GM23338 (cell line): ENCODE measurements at regions not wholly inside any gene's neighbourhood (a gene's known extent, or its start where the extent isn't known, plus 50 kb on each side); places are given as distances from the start of the nearest gene placed in this dataset.
A peak's percentile ranks its signal among the peaks of the same experiment; 100 is the strongest.

Experiments
- ATAC-seq: fragments of 200-7000 bp; cut with Tn5 transposase; 3 replicates; pipeline ENCODE4 v1.9.1; 2020
- DNase-seq: peaks from one replicate; pipeline ENCODE4 v3.0.0-alpha.2; 2015; ENCODE audit warnings: low spot score
- H2AFZ ChIP-seq: fragments of 200-600 bp; sonication (generic); 2 replicates; pipeline ENCODE4 v1.8.0; 2016; ENCODE audit warnings: antibody characterized with exemption, mild to moderate bottlenecking, moderate library complexity
- H3F3A ChIP-seq: fragments of 200-600 bp; sonication (generic); replicated peaks from 2 replicates; pipeline ENCODE4 v1.8.0; 2017; ENCODE audit warnings: antibody characterized with exemption, mixed run types, low read depth
- H3K27ac ChIP-seq: fragments of 200-600 bp; sonication (generic); 2 replicates; pipeline ENCODE4 v1.6.1; 2016; ENCODE audit warnings: low read depth
- H3K27me3 ChIP-seq: fragments of 200-600 bp; sonication (generic); 2 replicates; pipeline ENCODE4 v1.8.0; 2016; ENCODE audit warnings: mild to moderate bottlenecking, mixed run types, moderate library complexity; ENCODE audit not compliant: insufficient read depth
- H3K36me3 ChIP-seq: fragments of 200-600 bp; sonication (generic); 2 replicates; pipeline ENCODE4 v1.8.0; 2016; ENCODE audit warnings: mild to moderate bottlenecking; ENCODE audit not compliant: insufficient read depth
- H3K4me1 ChIP-seq: fragments of 200-600 bp; sonication (generic); 2 replicates; pipeline ENCODE4 v1.8.0; 2016; ENCODE audit warnings: mild to moderate bottlenecking, moderate library complexity; ENCODE audit not compliant: insufficient read depth
- H3K4me2 ChIP-seq: fragments of 200-600 bp; sonication (generic); 2 replicates; pipeline ENCODE4 v1.7.1; 2017; ENCODE audit warnings: mixed run types
- H3K4me3 ChIP-seq: fragments of 200-600 bp; sonication (generic); 2 replicates; pipeline ENCODE4 v1.6.1; 2016; ENCODE audit warnings: mixed run types
- H3K79me2 ChIP-seq: fragments of 200-600 bp; sonication (generic); replicated peaks from 2 replicates; pipeline ENCODE4 v1.8.0; 2017; ENCODE audit warnings: mild to moderate bottlenecking; ENCODE audit not compliant: insufficient read depth
- H3K9me2 ChIP-seq: fragments of 200-600 bp; sonication (generic); 2 replicates; pipeline ENCODE4 v1.8.0; 2017; ENCODE audit not compliant: insufficient read depth
- H4K20me1 ChIP-seq: fragments of 200-600 bp; sonication (generic); replicated peaks from 2 replicates; pipeline ENCODE4 v1.8.0; 2017; ENCODE audit warnings: mild to moderate bottlenecking; ENCODE audit not compliant: insufficient read depth
- H3K27ac Mint-ChIP-seq: 2 replicates; pipeline ENCODE4 v1.8.0; 2020; ENCODE audit warnings: inconsistent platforms, mild to moderate bottlenecking, moderate library complexity, mixed read lengths
- H3K27me3 Mint-ChIP-seq: 3 replicates; pipeline ENCODE4 v1.8.0; 2022; ENCODE audit warnings: low read depth, mild to moderate bottlenecking, moderate library complexity, mixed read lengths, inconsistent platforms; ENCODE audit not compliant: insufficient read depth, poor library complexity
- H3K36me3 Mint-ChIP-seq: 3 replicates; pipeline ENCODE4 v1.8.0; 2021; ENCODE audit warnings: low read depth, mild to moderate bottlenecking, inconsistent platforms, moderate library complexity, mixed read lengths
- H3K4me1 Mint-ChIP-seq: 3 replicates; pipeline ENCODE4 v1.8.0; 2020; ENCODE audit warnings: mild to moderate bottlenecking, inconsistent platforms, mixed read lengths
- H3K4me3 Mint-ChIP-seq: 3 replicates; pipeline ENCODE4 v1.8.0; 2021; ENCODE audit warnings: moderate library complexity, mild to moderate bottlenecking, inconsistent platforms, mixed read lengths
- H3K9me3 Mint-ChIP-seq: 3 replicates; pipeline ENCODE4 v1.8.0; 2020; ENCODE audit warnings: moderate library complexity, mild to moderate bottlenecking, inconsistent platforms, mixed read lengths
- CREB1 ChIP-seq: fragments of 250-450 bp; sonication (Bioruptor Pico); IDR thresholded peaks from 2 replicates; pipeline ENCODE4 v1.5.0; 2020; ENCODE audit warnings: low read depth, mild to moderate bottlenecking, moderate library complexity
- EZH2 ChIP-seq: fragments of 200-600 bp; sonication (generic); IDR thresholded peaks from one replicate; pipeline ENCODE4 v1.8.0; 2017; ENCODE audit warnings: antibody characterized with exemption, mild to moderate bottlenecking, low read depth; ENCODE audit not compliant: unreplicated experiment
- EZH2phosphoT487 ChIP-seq: fragments of 200-600 bp; sonication (generic); IDR thresholded peaks from one replicate; pipeline ENCODE4 v1.8.1; 2018; ENCODE audit warnings: antibody characterized with exemption; ENCODE audit not compliant: unreplicated experiment
- JUNB ChIP-seq: IDR thresholded peaks from one replicate; pipeline ENCODE4 v1.6.1; 2016; ENCODE audit warnings: antibody characterized with exemption; ENCODE audit not compliant: unreplicated experiment
- NANOG ChIP-seq: IDR thresholded peaks from 2 replicates; pipeline ENCODE4 v1.6.1; 2016; ENCODE audit warnings: antibody characterized with exemption, borderline replicate concordance
- POLR2AphosphoS5 ChIP-seq: IDR thresholded peaks from 2 replicates; pipeline ENCODE4 v1.6.1; 2016; ENCODE audit warnings: antibody characterized with exemption, low read depth
- STAT1 ChIP-seq: IDR thresholded peaks from one replicate; pipeline ENCODE4 v1.6.1; 2016; ENCODE audit warnings: antibody characterized with exemption; ENCODE audit not compliant: unreplicated experiment
- ZNF114 ChIP-seq: fragments of 250-450 bp; sonication (Bioruptor Pico); IDR thresholded peaks from 2 replicates; pipeline ENCODE4 v1.5.0; 2020; ENCODE audit warnings: mild to moderate bottlenecking, moderate library complexity
- ZNF331 ChIP-seq: fragments of 250-450 bp; sonication (Bioruptor Pico); IDR thresholded peaks from 2 replicates; pipeline ENCODE4 v1.5.0; 2020; ENCODE audit warnings: low read depth, mild to moderate bottlenecking, moderate library complexity
- TF ChIP-seq, protein P1 (sequence below): IDR thresholded peaks from 2 replicates; pipeline ENCODE4 v1.6.1; 2016; ENCODE audit warnings: antibody characterized with exemption
- TF ChIP-seq, protein P2 (sequence below): IDR thresholded peaks from one replicate; pipeline ENCODE4 v1.6.1; 2018; ENCODE audit warnings: antibody characterized with exemption; ENCODE audit not compliant: unreplicated experiment
- TF ChIP-seq, protein P3 (sequence below), 2 experiments: fragments of 200-600 bp in 1 of 2; sonication (generic) in 1 of 2; conservative IDR thresholded peaks; 2 replicates each; pipeline versions ENCODE4 v1.5.1 to v1.6.1; 2016 to 2017; ENCODE audit warnings: antibody characterized with exemption in 2 of 2, low read depth in 2 of 2, mild to moderate bottlenecking in 2 of 2, moderate library complexity in 1 of 2

DNA sequence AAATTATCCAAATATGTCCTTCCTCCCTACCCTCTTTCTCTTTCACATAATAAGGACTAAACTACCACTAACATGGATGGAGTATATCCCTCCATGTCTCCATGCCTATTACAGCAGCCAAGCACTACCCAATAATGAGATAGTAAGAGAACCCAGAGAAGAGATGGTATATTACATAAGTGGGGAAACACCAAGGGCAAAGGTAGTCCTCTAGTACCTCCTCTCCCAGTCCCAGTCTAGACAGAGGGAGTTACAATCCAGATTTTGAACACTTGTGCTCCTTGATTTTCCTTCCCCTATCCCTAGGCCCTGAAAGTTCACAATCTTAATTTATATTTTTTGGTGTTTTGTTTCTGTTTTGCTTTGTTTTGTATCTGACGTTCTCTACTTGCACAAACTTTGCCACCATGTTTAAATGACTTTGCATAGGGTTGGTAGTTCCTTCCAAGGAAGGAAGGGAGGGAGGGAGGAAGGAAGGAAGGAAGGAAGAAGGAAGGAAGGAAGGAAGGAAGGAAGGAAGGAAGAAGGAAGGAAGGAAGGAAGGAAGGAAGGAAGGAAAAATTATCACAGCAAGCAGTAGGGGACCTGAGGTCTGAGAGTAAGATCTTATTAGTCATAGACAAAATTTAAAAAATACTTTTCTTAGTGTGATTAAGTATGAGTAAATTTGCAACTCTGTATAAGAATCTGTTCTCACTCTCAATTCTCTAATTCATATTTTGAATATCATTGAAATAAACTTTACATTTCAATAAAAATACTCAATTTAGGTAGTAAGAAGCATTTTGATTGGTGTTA, 521.9 kb downstream of the PTPRC start:
- DNase-seq (no peak), ATAC-seq (no peak)
- Histone ChIP-seq H4K20me1 (no peaks in the 10 kb centered on the region), H2AFZ (no peak overlapping the region), H3K4me2 (no peak overlapping the region), H3K4me3 (no peak overlapping the region), H3K36me3 (no peaks in the 10 kb centered on the region), H3K27ac (no peak overlapping the region), H3K79me2 (no peaks in the 10 kb centered on the region), H3K9me2 (peaks cover 7% of the 10 kb centered on the region), H3K4me1 (peaks cover 16% of the 10 kb centered on the region), H3K27me3 (no peaks in the 10 kb centered on the region), H3F3A (no peaks in the 10 kb centered on the region)
- H3K27me3 Mint-ChIP-seq: no peaks in the 10 kb centered on the region
- H3K36me3 Mint-ChIP-seq: no peaks in the 10 kb centered on the region
- TF ChIP-seq ZNF331 (CRISPR knock-in tag): no peak
- TF ChIP-seq EZH2: no peak
- no peak overlapping the region for H3K4me3 Mint-ChIP-seq
- no peaks in the 10 kb centered on the region for H3K9me3 Mint-ChIP-seq
- peak overlapping the region; percentile 98 for H3K27ac Mint-ChIP-seq
- peaks cover 13% of the 10 kb centered on the region for H3K4me1 Mint-ChIP-seq

DNA sequence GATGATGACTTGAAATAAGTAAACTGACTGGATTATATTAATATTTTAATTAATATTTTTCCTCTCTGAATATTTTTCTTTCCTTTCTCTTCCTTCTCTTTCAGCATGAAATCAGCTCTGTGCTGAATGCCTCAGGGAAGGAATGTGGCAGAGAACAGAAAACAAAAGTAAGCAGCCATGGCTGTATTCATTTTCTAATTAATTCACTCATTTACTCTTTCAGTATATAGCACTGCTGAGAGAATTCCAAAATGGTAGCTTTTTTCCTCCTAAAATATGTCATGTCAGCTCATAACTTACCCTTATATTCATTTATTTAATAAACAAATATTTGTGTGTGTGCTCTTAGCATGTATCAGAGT, 522.5 kb downstream of the PTPRC start:
- H3K27me3 Mint-ChIP-seq: no peaks in the 10 kb centered on the region
- no peak overlapping the region for H3K4me3 Mint-ChIP-seq
- no peaks in the 10 kb centered on the region for H3K79me2 ChIP-seq
- ATAC-seq (peak; percentile 73), DNase-seq (peak; percentile 36)
- no peaks in the 10 kb centered on the region for H4K20me1 ChIP-seq
- H2AFZ ChIP-seq: peak overlapping the region; percentile 84
- no peaks in the 10 kb centered on the region for H3K36me3 ChIP-seq
- H3K27me3 ChIP-seq: no peaks in the 10 kb centered on the region
- no peak overlapping the region for H3K4me3 ChIP-seq
- H3K27ac ChIP-seq: peak overlapping the region; percentile 46; the same call in 1 of the 2 replicates
- H3K9me3 Mint-ChIP-seq: no peaks in the 10 kb centered on the region
- peaks cover 11% of the 10 kb centered on the region for H3K4me1 Mint-ChIP-seq
- peaks cover 11% of the 10 kb centered on the region for H3K4me1 ChIP-seq
- no peaks in the 10 kb centered on the region for H3F3A ChIP-seq
- H3K27ac Mint-ChIP-seq: peak overlapping the region; percentile 85
- H3K9me2 ChIP-seq: peaks cover 8% of the 10 kb centered on the region
- no peaks in the 10 kb centered on the region for H3K36me3 Mint-ChIP-seq
- peak overlapping the region; percentile 54; the same call in 1 of the 2 replicates for H3K4me2 ChIP-seq
- TF ChIP-seq CREB1 (CRISPR knock-in tag): no peak
- TF ChIP-seq POLR2AphosphoS5: no peak
- TF ChIP-seq JUNB: no peak
- TF ChIP-seq ZNF114 (CRISPR knock-in tag): no peak
- no peak for TF ChIP-seq EZH2phosphoT487
- TF ChIP-seq, protein P1, sequence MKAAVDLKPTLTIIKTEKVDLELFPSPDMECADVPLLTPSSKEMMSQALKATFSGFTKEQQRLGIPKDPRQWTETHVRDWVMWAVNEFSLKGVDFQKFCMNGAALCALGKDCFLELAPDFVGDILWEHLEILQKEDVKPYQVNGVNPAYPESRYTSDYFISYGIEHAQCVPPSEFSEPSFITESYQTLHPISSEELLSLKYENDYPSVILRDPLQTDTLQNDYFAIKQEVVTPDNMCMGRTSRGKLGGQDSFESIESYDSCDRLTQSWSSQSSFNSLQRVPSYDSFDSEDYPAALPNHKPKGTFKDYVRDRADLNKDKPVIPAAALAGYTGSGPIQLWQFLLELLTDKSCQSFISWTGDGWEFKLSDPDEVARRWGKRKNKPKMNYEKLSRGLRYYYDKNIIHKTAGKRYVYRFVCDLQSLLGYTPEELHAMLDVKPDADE: no peak
- TF ChIP-seq ZNF331 (CRISPR knock-in tag): no peak
- TF ChIP-seq, protein P2, sequence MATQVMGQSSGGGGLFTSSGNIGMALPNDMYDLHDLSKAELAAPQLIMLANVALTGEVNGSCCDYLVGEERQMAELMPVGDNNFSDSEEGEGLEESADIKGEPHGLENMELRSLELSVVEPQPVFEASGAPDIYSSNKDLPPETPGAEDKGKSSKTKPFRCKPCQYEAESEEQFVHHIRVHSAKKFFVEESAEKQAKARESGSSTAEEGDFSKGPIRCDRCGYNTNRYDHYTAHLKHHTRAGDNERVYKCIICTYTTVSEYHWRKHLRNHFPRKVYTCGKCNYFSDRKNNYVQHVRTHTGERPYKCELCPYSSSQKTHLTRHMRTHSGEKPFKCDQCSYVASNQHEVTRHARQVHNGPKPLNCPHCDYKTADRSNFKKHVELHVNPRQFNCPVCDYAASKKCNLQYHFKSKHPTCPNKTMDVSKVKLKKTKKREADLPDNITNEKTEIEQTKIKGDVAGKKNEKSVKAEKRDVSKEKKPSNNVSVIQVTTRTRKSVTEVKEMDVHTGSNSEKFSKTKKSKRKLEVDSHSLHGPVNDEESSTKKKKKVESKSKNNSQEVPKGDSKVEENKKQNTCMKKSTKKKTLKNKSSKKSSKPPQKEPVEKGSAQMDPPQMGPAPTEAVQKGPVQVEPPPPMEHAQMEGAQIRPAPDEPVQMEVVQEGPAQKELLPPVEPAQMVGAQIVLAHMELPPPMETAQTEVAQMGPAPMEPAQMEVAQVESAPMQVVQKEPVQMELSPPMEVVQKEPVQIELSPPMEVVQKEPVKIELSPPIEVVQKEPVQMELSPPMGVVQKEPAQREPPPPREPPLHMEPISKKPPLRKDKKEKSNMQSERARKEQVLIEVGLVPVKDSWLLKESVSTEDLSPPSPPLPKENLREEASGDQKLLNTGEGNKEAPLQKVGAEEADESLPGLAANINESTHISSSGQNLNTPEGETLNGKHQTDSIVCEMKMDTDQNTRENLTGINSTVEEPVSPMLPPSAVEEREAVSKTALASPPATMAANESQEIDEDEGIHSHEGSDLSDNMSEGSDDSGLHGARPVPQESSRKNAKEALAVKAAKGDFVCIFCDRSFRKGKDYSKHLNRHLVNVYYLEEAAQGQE: no peak
- TF ChIP-seq, protein P3, sequence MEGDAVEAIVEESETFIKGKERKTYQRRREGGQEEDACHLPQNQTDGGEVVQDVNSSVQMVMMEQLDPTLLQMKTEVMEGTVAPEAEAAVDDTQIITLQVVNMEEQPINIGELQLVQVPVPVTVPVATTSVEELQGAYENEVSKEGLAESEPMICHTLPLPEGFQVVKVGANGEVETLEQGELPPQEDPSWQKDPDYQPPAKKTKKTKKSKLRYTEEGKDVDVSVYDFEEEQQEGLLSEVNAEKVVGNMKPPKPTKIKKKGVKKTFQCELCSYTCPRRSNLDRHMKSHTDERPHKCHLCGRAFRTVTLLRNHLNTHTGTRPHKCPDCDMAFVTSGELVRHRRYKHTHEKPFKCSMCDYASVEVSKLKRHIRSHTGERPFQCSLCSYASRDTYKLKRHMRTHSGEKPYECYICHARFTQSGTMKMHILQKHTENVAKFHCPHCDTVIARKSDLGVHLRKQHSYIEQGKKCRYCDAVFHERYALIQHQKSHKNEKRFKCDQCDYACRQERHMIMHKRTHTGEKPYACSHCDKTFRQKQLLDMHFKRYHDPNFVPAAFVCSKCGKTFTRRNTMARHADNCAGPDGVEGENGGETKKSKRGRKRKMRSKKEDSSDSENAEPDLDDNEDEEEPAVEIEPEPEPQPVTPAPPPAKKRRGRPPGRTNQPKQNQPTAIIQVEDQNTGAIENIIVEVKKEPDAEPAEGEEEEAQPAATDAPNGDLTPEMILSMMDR (conservative IDR thresholded peaks at IDR 0.05; ENCODE audit: low read depth in 2 of 2): no peak
- no peak for TF ChIP-seq STAT1
- TF ChIP-seq EZH2: no peak
- TF ChIP-seq NANOG: no peak
